GM12892 (cell line): ENCODE measurements at regions not wholly inside any gene's neighbourhood (a gene's known extent, or its start where the extent isn't known, plus 50 kb on each side); places are given as distances from the start of the nearest gene placed in this dataset.

Experiments used
- POLR2A ChIP-seq: IDR thresholded peaks from 2 replicates; pipeline ENCODE4 v1.6.1; 2011; ENCODE audit warnings: low read depth, low read length, control low read depth
- POLR2AphosphoS5 ChIP-seq: IDR thresholded peaks from 2 replicates; pipeline ENCODE4 v1.6.1; 2011; ENCODE audit warnings: low read depth, low read length, control low read depth

- TF ChIP-seq POLR2AphosphoS5 (no peak), POLR2A (no peak)
Observed at GRCh38 chr5:93092349-93093105, 488.5 kb downstream of the NR2F1-AS1 start.
